Effector memory CD8-positive, alpha-beta T cell (primary cell): ENCODE measurements at regions not wholly inside any gene's neighbourhood (a gene's known extent, or its start where the extent isn't known, plus 50 kb on each side); places are given as distances from the start of the nearest gene placed in this dataset.
"Not testable (repeated sequence)": the region's sequence is repeated elsewhere in the genome, so short reads cannot be mapped to it uniquely, and the experiment has no call there.

Experiments used
- ATAC-seq: fragments of 150-1000 bp; cut with Tn5 transposase; replicated peaks from 2 replicates; pipeline ENCODE4 v1.10.0; 2021; ENCODE audit warnings: mild to moderate bottlenecking, moderate library complexity
- DNase-seq, 3 experiments: peaks; one replicate each; pipeline ENCODE4 v3.0.0; 2021
- H3K27ac Mint-ChIP-seq, 2 donors: one replicate each; pipeline ENCODE4 v1.8.0; 2022; ENCODE audit warnings: mild to moderate bottlenecking in 2 of 2, mixed read lengths in 2 of 2, moderate library complexity in 2 of 2
- H3K27me3 Mint-ChIP-seq, 2 donors: one replicate each; pipeline ENCODE4 v1.8.0; 2022; ENCODE audit warnings: mixed read lengths in 2 of 2
- H3K36me3 Mint-ChIP-seq: one replicate; pipeline ENCODE4 v1.8.0; 2022; ENCODE audit warnings: mild to moderate bottlenecking, moderate library complexity, mixed read lengths; ENCODE audit not compliant: insufficient read depth
- H3K4me1 Mint-ChIP-seq, 2 donors: one replicate each; pipeline ENCODE4 v1.8.0; 2022; ENCODE audit warnings: low read depth in 2 of 2, mixed read lengths in 2 of 2
- H3K4me3 Mint-ChIP-seq, 2 donors: one replicate each; pipeline ENCODE4 v1.8.0; 2022; ENCODE audit warnings: mild to moderate bottlenecking in 2 of 2, mixed read lengths in 2 of 2, moderate library complexity in 2 of 2
- H3K9me3 Mint-ChIP-seq, 2 donors: one replicate each; pipeline ENCODE4 v1.8.0; 2022; ENCODE audit warnings: mixed read lengths in 2 of 2

- Mint-ChIP-seq H3K27ac (no peak overlapping the region), H3K4me3 (no peak overlapping the region), H3K36me3 (no peaks in the 10 kb centered on the region), H3K4me1 (no peaks in the 10 kb centered on the region), H3K27me3 (no peaks in the 10 kb centered on the region), H3K9me3 (peaks cover 0 to 2% of the 10 kb centered on the region in 2 donors)
- DNase-seq: no peak
- no peak for ATAC-seq
These were observed 327.5 kb upstream of the FGF16 start for GRCh38 chrX:77119706-77120105.

GRCh38 chrX:77123917-77124316, 323.3 kb upstream of the FGF16 start:
- not testable (repeated sequence) for H3K4me1 Mint-ChIP-seq, H3K4me3 Mint-ChIP-seq, H3K27ac Mint-ChIP-seq, DNase-seq, H3K9me3 Mint-ChIP-seq, H3K36me3 Mint-ChIP-seq, ATAC-seq, H3K27me3 Mint-ChIP-seq

GRCh38 chrX:77127571-77127970, 319.6 kb upstream of the FGF16 start:
- H3K27me3 Mint-ChIP-seq, H3K9me3 Mint-ChIP-seq, H3K27ac Mint-ChIP-seq, H3K4me3 Mint-ChIP-seq, ATAC-seq, H3K4me1 Mint-ChIP-seq, H3K36me3 Mint-ChIP-seq, DNase-seq: not testable (repeated sequence)

GRCh38 chrX:77143907-77144306, 303.3 kb upstream of the FGF16 start:
- no peaks in the 10 kb centered on the region for H3K36me3 Mint-ChIP-seq
- H3K4me1 Mint-ChIP-seq: no peaks in the 10 kb centered on the region

GRCh38 chrX:77160301-77160700, 286.9 kb upstream of the FGF16 start:
- H3K27me3 Mint-ChIP-seq: no peaks in the 10 kb centered on the region
- H3K27ac Mint-ChIP-seq: no peak overlapping the region
- no peak overlapping the region for H3K4me3 Mint-ChIP-seq
- H3K4me1 Mint-ChIP-seq: no peaks in the 10 kb centered on the region
- ATAC-seq (no peak), DNase-seq (no peak)
- peaks cover 0 to 1% of the 10 kb centered on the region in 2 donors for H3K9me3 Mint-ChIP-seq
- no peaks in the 10 kb centered on the region for H3K36me3 Mint-ChIP-seq

More at GRCh38 chrX:77143907-77144306, 303.3 kb upstream of the FGF16 start:
- Mint-ChIP-seq H3K27me3 (no peaks in the 10 kb centered on the region), H3K27ac (no peak overlapping the region), H3K4me3 (no peak overlapping the region), H3K9me3 (no peaks in the 10 kb centered on the region)
- DNase-seq (no peak), ATAC-seq (no peak)

GRCh38 chrX:77162777-77163176, 284.4 kb upstream of the FGF16 start:
- DNase-seq: no peak
- Mint-ChIP-seq H3K36me3 (no peaks in the 10 kb centered on the region), H3K27ac (no peak overlapping the region), H3K9me3 (peaks cover 0 to 1% of the 10 kb centered on the region in 2 donors), H3K4me1 (no peaks in the 10 kb centered on the region), H3K27me3 (peaks cover 0 to 5% of the 10 kb centered on the region in 2 donors), H3K4me3 (no peak overlapping the region)
- no peak for ATAC-seq

- Mint-ChIP-seq H3K4me1 (no peaks in the 10 kb centered on the region), H3K27me3 (peaks cover 0 to 8% of the 10 kb centered on the region in 2 donors), H3K27ac (no peak overlapping the region)
These were observed 279.2 kb upstream of the FGF16 start for GRCh38 chrX:77167993-77168392.

GRCh38 chrX:77174680-77175519, 272.3 kb upstream of the FGF16 start:
- no peak overlapping the region for H3K4me3 Mint-ChIP-seq
- no peaks in the 10 kb centered on the region for H3K36me3 Mint-ChIP-seq
- no peaks in the 10 kb centered on the region for H3K4me1 Mint-ChIP-seq
- DNase-seq (no peak), ATAC-seq (no peak)
- no peak overlapping the region for H3K27ac Mint-ChIP-seq
- no peaks in the 10 kb centered on the region for H3K27me3 Mint-ChIP-seq
- H3K9me3 Mint-ChIP-seq: no peaks in the 10 kb centered on the region

More at GRCh38 chrX:77167993-77168392, 279.2 kb upstream of the FGF16 start:
- Mint-ChIP-seq H3K36me3 (no peaks in the 10 kb centered on the region), H3K9me3 (no peaks in the 10 kb centered on the region), H3K4me3 (no peak overlapping the region)
- ATAC-seq: no peak
- DNase-seq: no peak

GRCh38 chrX:77200663-77201062, 246.5 kb upstream of the FGF16 start:
- Mint-ChIP-seq H3K36me3 (no peaks in the 10 kb centered on the region), H3K4me1 (no peaks in the 10 kb centered on the region), H3K27me3 (no peaks in the 10 kb centered on the region), H3K27ac (no peak overlapping the region), H3K9me3 (no peaks in the 10 kb centered on the region), H3K4me3 (no peak overlapping the region)
- no peak for ATAC-seq
- no peak for DNase-seq

GRCh38 chrX:77223046-77223445, 224.1 kb upstream of the FGF16 start:
- peaks cover 10 to 24% of the 10 kb centered on the region in 2 donors for H3K27me3 Mint-ChIP-seq
- no peaks in the 10 kb centered on the region for H3K36me3 Mint-ChIP-seq
- H3K4me1 Mint-ChIP-seq: no peaks in the 10 kb centered on the region
- no peak overlapping the region for H3K4me3 Mint-ChIP-seq
- H3K9me3 Mint-ChIP-seq: peaks cover 5 to 7% of the 10 kb centered on the region in 2 donors
- ATAC-seq: no peak
- no peak overlapping the region for H3K27ac Mint-ChIP-seq
- no peak for DNase-seq

GRCh38 chrX:77264490-77264889, 182.7 kb upstream of the FGF16 start:
- ATAC-seq (no peak), DNase-seq (no peak)
- no peaks in the 10 kb centered on the region for H3K4me1 Mint-ChIP-seq
- H3K27ac Mint-ChIP-seq: no peak overlapping the region
- H3K9me3 Mint-ChIP-seq: peaks cover 2 to 6% of the 10 kb centered on the region in 2 donors
- peaks cover 0 to 6% of the 10 kb centered on the region in 2 donors for H3K27me3 Mint-ChIP-seq
- H3K36me3 Mint-ChIP-seq: no peaks in the 10 kb centered on the region
- H3K4me3 Mint-ChIP-seq: no peak overlapping the region

- H3K36me3 Mint-ChIP-seq: no peaks in the 10 kb centered on the region
- H3K9me3 Mint-ChIP-seq: peaks cover 0 to 1% of the 10 kb centered on the region in 2 donors
- H3K27me3 Mint-ChIP-seq: no peaks in the 10 kb centered on the region
- no peak overlapping the region for H3K27ac Mint-ChIP-seq
- ATAC-seq: no peak
- DNase-seq: no peak
- H3K4me3 Mint-ChIP-seq: no peak overlapping the region
- no peaks in the 10 kb centered on the region for H3K4me1 Mint-ChIP-seq
These were observed 171.8 kb upstream of the FGF16 start for GRCh38 chrX:77275392-77275791.

GRCh38 chrX:77276742-77277141, 170.4 kb upstream of the FGF16 start:
- Mint-ChIP-seq H3K27ac (no peak overlapping the region), H3K4me3 (no peak overlapping the region), H3K4me1 (no peaks in the 10 kb centered on the region), H3K9me3 (no peaks in the 10 kb centered on the region), H3K27me3 (no peaks in the 10 kb centered on the region), H3K36me3 (no peaks in the 10 kb centered on the region)
- DNase-seq: no peak
- no peak for ATAC-seq

- DNase-seq: no peak
- Mint-ChIP-seq H3K27ac (no peak overlapping the region), H3K9me3 (no peaks in the 10 kb centered on the region), H3K36me3 (no peaks in the 10 kb centered on the region), H3K4me3 (no peak overlapping the region), H3K27me3 (no peaks in the 10 kb centered on the region), H3K4me1 (no peaks in the 10 kb centered on the region)
- no peak for ATAC-seq
These were observed 169.3 kb upstream of the FGF16 start for GRCh38 chrX:77277911-77278310.
